Astrocyte (in vitro differentiated cells and primary cell): ENCODE measurements at regions not wholly inside any gene's neighbourhood (a gene's known extent, or its start where the extent isn't known, plus 50 kb on each side); places are given as distances from the start of the nearest gene placed in this dataset.

Source experiments
- DNase-seq: peaks from one replicate; pipeline ENCODE4 v3.0.0-alpha.2; 2010; ENCODE audit warnings: low read depth
- FAIRE-seq: peaks from 2 replicates; lab custom pipeline; 2011; peaks lifted over from hg19 to GRCh38; lab: Jason Lieb, UNC
- H2AFZ ChIP-seq: 2 replicates; pipeline ENCODE4 v1.6.0; 2012; ENCODE audit warnings: low read depth, low read length, inconsistent platforms
- H3K27ac ChIP-seq: 2 replicates; pipeline ENCODE4 v1.5.1; 2011; ENCODE audit warnings: low read depth, low read length, inconsistent platforms
- H3K27me3 ChIP-seq: 2 replicates; pipeline ENCODE4 v1.6.0; 2011; ENCODE audit warnings: low read length, inconsistent platforms; ENCODE audit not compliant: insufficient read depth
- H3K36me3 ChIP-seq: 2 replicates; pipeline ENCODE4 v1.5.1; 2011; ENCODE audit warnings: low read length, inconsistent platforms; ENCODE audit not compliant: insufficient read depth
- H3K4me1 ChIP-seq: 2 replicates; pipeline ENCODE4 v1.5.1; 2011; ENCODE audit warnings: low read length, inconsistent platforms; ENCODE audit not compliant: insufficient read depth
- H3K4me2 ChIP-seq: 2 replicates; pipeline ENCODE4 v1.6.0; 2012; ENCODE audit warnings: low read length, inconsistent platforms
- H3K4me3 ChIP-seq: 2 replicates; pipeline ENCODE4 v1.5.1; 2011; ENCODE audit warnings: low read depth, mild to moderate bottlenecking, low read length, inconsistent platforms; ENCODE audit not compliant: insufficient read depth
- H3K79me2 ChIP-seq: 2 replicates; pipeline ENCODE4 v1.6.0; 2012; ENCODE audit warnings: mild to moderate bottlenecking, low read length, inconsistent platforms; ENCODE audit not compliant: insufficient read depth
- H3K9ac ChIP-seq: 2 replicates; pipeline ENCODE4 v1.6.0; 2012; ENCODE audit warnings: mild to moderate bottlenecking, low read length, inconsistent platforms
- H3K9me3 ChIP-seq: 2 replicates; pipeline ENCODE4 v1.5.1; 2012; ENCODE audit warnings: low read depth, mild to moderate bottlenecking, low read length, inconsistent platforms; ENCODE audit not compliant: insufficient read depth
- H4K20me1 ChIP-seq: 2 replicates; pipeline ENCODE4 v1.6.0; 2012; ENCODE audit warnings: low read length, inconsistent platforms; ENCODE audit not compliant: insufficient read depth
- H3K27ac Mint-ChIP-seq: one replicate; pipeline ENCODE4 v1.8.0; 2021; ENCODE audit warnings: mild to moderate bottlenecking, mixed read lengths; ENCODE audit not compliant: unreplicated experiment
- H3K27me3 Mint-ChIP-seq: one replicate; pipeline ENCODE4 v1.8.0; 2021; ENCODE audit warnings: low read depth, mixed read lengths; ENCODE audit not compliant: unreplicated experiment
- H3K36me3 Mint-ChIP-seq: one replicate; pipeline ENCODE4 v1.8.0; 2021; ENCODE audit warnings: low read depth, mixed read lengths; ENCODE audit not compliant: unreplicated experiment
- H3K4me1 Mint-ChIP-seq: one replicate; pipeline ENCODE4 v1.8.0; 2021; ENCODE audit warnings: low read depth, mixed read lengths; ENCODE audit not compliant: unreplicated experiment
- H3K4me3 Mint-ChIP-seq: one replicate; pipeline ENCODE4 v1.8.0; 2021; ENCODE audit warnings: mild to moderate bottlenecking, moderate library complexity, mixed read lengths; ENCODE audit not compliant: unreplicated experiment
- H3K9me3 Mint-ChIP-seq: one replicate; pipeline ENCODE4 v1.8.0; 2021; ENCODE audit warnings: mild to moderate bottlenecking, mixed read lengths; ENCODE audit not compliant: unreplicated experiment
- CTCF ChIP-seq: IDR thresholded peaks from 2 replicates; pipeline ENCODE4 v1.5.1; 2011; ENCODE audit warnings: low read depth, mild to moderate bottlenecking, inconsistent platforms, low read length, moderate library complexity; ENCODE audit not compliant: insufficient read depth
- EZH2 ChIP-seq: IDR thresholded peaks from 2 replicates; pipeline ENCODE4 v1.6.1; 2012; ENCODE audit warnings: mild to moderate bottlenecking, low read length, inconsistent platforms; ENCODE audit not compliant: insufficient read depth

- peak overlapping the region; percentile 89 for H3K4me2 ChIP-seq
- FAIRE-seq (no peak), DNase-seq (no peak)
- H3K4me3 ChIP-seq, result peak overlapping the region; percentile 60
- no peaks in the 10 kb centered on the region for H3K9me3 ChIP-seq
- no peak overlapping the region for H3K27ac ChIP-seq
- H3K36me3 ChIP-seq, result no peaks in the 10 kb centered on the region
- Mint-ChIP-seq H3K4me3 (no peak overlapping the region), H3K9me3 (no peaks in the 10 kb centered on the region), H3K4me1 (peaks cover 10% of the 10 kb centered on the region), H3K27ac (no peak overlapping the region), H3K27me3 (no peaks in the 10 kb centered on the region), H3K36me3 (peaks cover 15% of the 10 kb centered on the region)
- peaks cover 6% of the 10 kb centered on the region for H3K4me1 ChIP-seq
- H3K9ac ChIP-seq, result peak overlapping the region; percentile 58
- H3K79me2 ChIP-seq, result no peaks in the 10 kb centered on the region
- no peak overlapping the region for H2AFZ ChIP-seq
- no peaks in the 10 kb centered on the region for H4K20me1 ChIP-seq
- TF ChIP-seq CTCF, result no peak
- no peak for TF ChIP-seq EZH2
- no peaks in the 10 kb centered on the region for H3K27me3 ChIP-seq
These were observed 204.2 kb upstream of the MTNR1B start for GRCh38 chr11:92765082-92765840.

- peak overlapping the region; percentile 96 for H2AFZ ChIP-seq
- Mint-ChIP-seq H3K9me3 (no peaks in the 10 kb centered on the region), H3K36me3 (peaks cover 15% of the 10 kb centered on the region), H3K4me1 (peaks cover 10% of the 10 kb centered on the region), H3K27me3 (no peaks in the 10 kb centered on the region), H3K27ac (no peak overlapping the region), H3K4me3 (no peak overlapping the region)
- H3K9me3 ChIP-seq, result no peaks in the 10 kb centered on the region
- peak overlapping the region; percentile 60 for H3K4me3 ChIP-seq
- peaks cover 6% of the 10 kb centered on the region for H3K4me1 ChIP-seq
- no peaks in the 10 kb centered on the region for H3K36me3 ChIP-seq
- peak overlapping the region; percentile 89 for H3K4me2 ChIP-seq
- no peaks in the 10 kb centered on the region for H4K20me1 ChIP-seq
- H3K27me3 ChIP-seq, result no peaks in the 10 kb centered on the region
- TF ChIP-seq EZH2, result no peak
- TF ChIP-seq CTCF, result no peak
- DNase-seq, result peak; percentile 41
- no peak for FAIRE-seq
- H3K79me2 ChIP-seq, result no peaks in the 10 kb centered on the region
- H3K9ac ChIP-seq, result peak overlapping the region; percentile 58
- H3K27ac ChIP-seq, result peak overlapping the region; percentile 51
These were observed 203.5 kb upstream of the MTNR1B start for GRCh38 chr11:92765965-92766371.

- Mint-ChIP-seq H3K4me3 (no peak overlapping the region), H3K27ac (no peak overlapping the region), H3K4me1 (peaks cover 10% of the 10 kb centered on the region), H3K27me3 (no peaks in the 10 kb centered on the region), H3K9me3 (no peaks in the 10 kb centered on the region), H3K36me3 (peaks cover 13% of the 10 kb centered on the region)
- Histone ChIP-seq H3K9me3 (no peaks in the 10 kb centered on the region), H4K20me1 (no peaks in the 10 kb centered on the region), H2AFZ (no peak overlapping the region), H3K79me2 (no peaks in the 10 kb centered on the region), H3K27me3 (no peaks in the 10 kb centered on the region), H3K4me3 (no peak overlapping the region), H3K4me2 (peak overlapping the region; percentile 89), H3K9ac (no peak overlapping the region), H3K4me1 (peaks cover 6% of the 10 kb centered on the region), H3K27ac (peak overlapping the region; percentile 51), H3K36me3 (no peaks in the 10 kb centered on the region)
- TF ChIP-seq CTCF, result no peak
- TF ChIP-seq EZH2, result no peak
- DNase-seq (no peak), FAIRE-seq (no peak)
These were observed 202.8 kb upstream of the MTNR1B start for GRCh38 chr11:92766698-92767097.
